HepG2 (cell line): ENCODE measurements at regions not wholly inside any gene's neighbourhood (a gene's known extent, or its start where the extent isn't known, plus 50 kb on each side); places are given as distances from the start of the nearest gene placed in this dataset.

Experiments used
- GMEB1 ChIP-seq: sonication (generic); formaldehyde crosslinking; IDR thresholded peaks from 2 replicates; pipeline ENCODE4 v1.5.1; 2020; ENCODE audit warnings: missing genetic modification reagents, mild to moderate bottlenecking, borderline replicate concordance
- KLF16 ChIP-seq, 2 experiments: sonication (generic) in 1 of 2; formaldehyde crosslinking in 1 of 2; IDR thresholded peaks; 2 replicates each; pipeline versions ENCODE4 v1.6.1 to v1.8.0; 2016 to 2023; ENCODE audit warnings: missing genetic modification reagents in 2 of 2, missing compliant biosample characterization in 1 of 2
- MBNL3 ChIP-seq: fragments of 250-450 bp; sonication (Bioruptor Pico); conservative IDR thresholded peaks from 2 replicates; pipeline ENCODE4 v1.8.0; 2022; ENCODE audit warnings: mild to moderate bottlenecking, inconsistent platforms
- PPARG ChIP-seq: conservative IDR thresholded peaks from 2 replicates; pipeline ENCODE4 v1.6.1; 2016; ENCODE audit warnings: missing biosample characterization, missing genetic modification reagents
- SOX13 ChIP-seq, 3 experiments: fragments of 450-650 bp in 1 of 3; sonication (generic) in 1 of 3; formaldehyde crosslinking in 1 of 3; IDR thresholded peaks in 2 of 3; conservative IDR thresholded peaks in 1 of 3; 2 replicates each; pipeline versions ENCODE4 v1.5.0 to v1.6.1; 2016 to 2020; ENCODE audit warnings: antibody characterized with exemption in 1 of 3, mild to moderate bottlenecking in 1 of 3, missing compliant biosample characterization in 1 of 3, missing genetic modification reagents in 1 of 3, moderate library complexity in 1 of 3
- STAG1 ChIP-seq: sonication (generic); formaldehyde crosslinking; IDR thresholded peaks from 2 replicates; pipeline ENCODE4 v1.4.0; 2020; ENCODE audit warnings: missing genetic modification reagents
- ZNF263 ChIP-seq: sonication (generic); formaldehyde crosslinking; IDR thresholded peaks from 2 replicates; pipeline ENCODE4 v1.4.0; 2020; ENCODE audit warnings: missing genetic modification reagents
- ZNF75D ChIP-seq: sonication (generic); formaldehyde crosslinking; IDR thresholded peaks from 2 replicates; pipeline ENCODE4 v1.8.1; 2023; ENCODE audit warnings: missing genetic modification reagents, mild to moderate bottlenecking, borderline replicate concordance
- ZNF83 ChIP-seq: sonication (generic); formaldehyde crosslinking; IDR thresholded peaks from 2 replicates; pipeline ENCODE4 v1.4.0; 2020; ENCODE audit warnings: missing genetic modification reagents, mild to moderate bottlenecking, borderline replicate concordance
- TF ChIP-seq, protein P1 (sequence below), 2 experiments: sonication (generic) in 1 of 2; formaldehyde crosslinking in 1 of 2; IDR thresholded peaks; 2 replicates each; pipeline versions ENCODE4 v1.4.0 to v1.6.1; 2016 to 2020; ENCODE audit warnings: borderline replicate concordance in 1 of 2, low read depth in 1 of 2, mild to moderate bottlenecking in 1 of 2, missing genetic modification reagents in 1 of 2

GRCh38 chrX:121244511-121244910 is 197.1 kb downstream of the GLUD2 start (continued):
- TF ChIP-seq, protein P1, sequence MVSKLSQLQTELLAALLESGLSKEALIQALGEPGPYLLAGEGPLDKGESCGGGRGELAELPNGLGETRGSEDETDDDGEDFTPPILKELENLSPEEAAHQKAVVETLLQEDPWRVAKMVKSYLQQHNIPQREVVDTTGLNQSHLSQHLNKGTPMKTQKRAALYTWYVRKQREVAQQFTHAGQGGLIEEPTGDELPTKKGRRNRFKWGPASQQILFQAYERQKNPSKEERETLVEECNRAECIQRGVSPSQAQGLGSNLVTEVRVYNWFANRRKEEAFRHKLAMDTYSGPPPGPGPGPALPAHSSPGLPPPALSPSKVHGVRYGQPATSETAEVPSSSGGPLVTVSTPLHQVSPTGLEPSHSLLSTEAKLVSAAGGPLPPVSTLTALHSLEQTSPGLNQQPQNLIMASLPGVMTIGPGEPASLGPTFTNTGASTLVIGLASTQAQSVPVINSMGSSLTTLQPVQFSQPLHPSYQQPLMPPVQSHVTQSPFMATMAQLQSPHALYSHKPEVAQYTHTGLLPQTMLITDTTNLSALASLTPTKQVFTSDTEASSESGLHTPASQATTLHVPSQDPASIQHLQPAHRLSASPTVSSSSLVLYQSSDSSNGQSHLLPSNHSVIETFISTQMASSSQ (IDR thresholded peaks at IDR 0.05; ENCODE audit: low read depth), result no peak
- TF ChIP-seq, protein P1 (CRISPR knock-in tag; IDR thresholded peaks at IDR 0.05; ENCODE audit: borderline replicate concordance), result no peak
- no peak for TF ChIP-seq KLF16 (CRISPR knock-in tag; IDR thresholded peaks at IDR 0.05)
- no peak for TF ChIP-seq STAG1
- TF ChIP-seq MBNL3 (CRISPR knock-in tag), result no peak
- peak; percentile 92 for TF ChIP-seq PPARG (CRISPR knock-in tag)
- TF ChIP-seq SOX13 (IDR thresholded peaks at IDR 0.05), result peak; percentile 39; the same call in 1 of the 2 replicates
- peak in 1 of 2 experiments; percentile 84; a peak in 2 of 4 replicates for TF ChIP-seq SOX13 (CRISPR knock-in tag; conservative IDR thresholded peaks at IDR 0.05 in 1 of 2, IDR thresholded peaks at IDR 0.05 in 1 of 2)
- no peak for TF ChIP-seq ZNF83
- no peak for TF ChIP-seq ZNF75D (CRISPR knock-in tag)
- no peak for TF ChIP-seq ZNF263
- no peak for TF ChIP-seq GMEB1 (CRISPR knock-in tag)
- TF ChIP-seq, all 625 proteins: peak for 48
